ENCODE measurements at regions not wholly inside any gene's neighbourhood (a gene's known extent, or its start where the extent isn't known, plus 50 kb on each side); places are given as distances from the start of the nearest gene placed in this dataset.

GRCh38 chr10:111131168-111131799 lies 54.5 kb downstream of the ADRA2A start:
- DNase-seq (ENCODE audit: low spot score), result no peak

- DNase-seq (ENCODE audit: low spot score), result no peak
Observed at GRCh38 chr10:111137007-111137406, 60.2 kb downstream of the ADRA2A start.

- no peak for DNase-seq (ENCODE audit: low spot score)
Observed at GRCh38 chr10:111137587-111137986, 60.8 kb downstream of the ADRA2A start.

GRCh38 chr10:111138544-111138943 lies 61.7 kb downstream of the ADRA2A start:
- no peak for DNase-seq (ENCODE audit: low spot score)

GRCh38 chr10:111139567-111139966 lies 62.7 kb downstream of the ADRA2A start:
- no peak for DNase-seq (ENCODE audit: low spot score)

GRCh38 chr10:111142092-111142768 lies 65.4 kb downstream of the ADRA2A start:
- no peak for DNase-seq (ENCODE audit: low spot score)

- no peak for DNase-seq (ENCODE audit: low spot score)
Observed at GRCh38 chr10:111146025-111146640, 69.3 kb downstream of the ADRA2A start.

- no peak for DNase-seq (ENCODE audit: low spot score)
Observed at GRCh38 chr10:111148025-111148424, 71.2 kb downstream of the ADRA2A start.

- no peak for DNase-seq (ENCODE audit: low spot score)
Observed at GRCh38 chr10:111148440-111148839, 71.6 kb downstream of the ADRA2A start.

GRCh38 chr10:111150691-111151090 lies 73.9 kb downstream of the ADRA2A start:
- DNase-seq (ENCODE audit: low spot score), result no peak

- no peak for DNase-seq (ENCODE audit: low spot score)
Observed at GRCh38 chr10:111151595-111152307, 74.9 kb downstream of the ADRA2A start.

GRCh38 chr10:111156754-111157153 lies 79.9 kb downstream of the ADRA2A start:
- no peak for DNase-seq (ENCODE audit: low spot score)

- DNase-seq (ENCODE audit: low spot score), result no peak
Observed at GRCh38 chr10:111158595-111158994, 81.8 kb downstream of the ADRA2A start.

- no peak for DNase-seq (ENCODE audit: low spot score)
Observed at GRCh38 chr10:111161109-111161874, 84.5 kb downstream of the ADRA2A start.

- DNase-seq (ENCODE audit: low spot score), result no peak
Observed at GRCh38 chr10:111171183-111171582, 94.4 kb downstream of the ADRA2A start.

GRCh38 chr10:111175787-111176186 lies 99.0 kb downstream of the ADRA2A start:
- DNase-seq (ENCODE audit: low spot score), result no peak

- no peak for DNase-seq (ENCODE audit: low spot score)
Observed at GRCh38 chr10:111177379-111177778, 100.5 kb downstream of the ADRA2A start.

GRCh38 chr10:111179514-111179913 lies 102.7 kb downstream of the ADRA2A start:
- DNase-seq (ENCODE audit: low spot score), result no peak

- DNase-seq (ENCODE audit: low spot score), result no peak
Observed at GRCh38 chr10:111186358-111186757, 109.5 kb downstream of the ADRA2A start.

GRCh38 chr10:111187096-111187495 lies 110.3 kb downstream of the ADRA2A start:
- DNase-seq (ENCODE audit: low spot score), result no peak

- DNase-seq (ENCODE audit: low spot score), result no peak
Observed at GRCh38 chr10:111199587-111199986, 122.8 kb downstream of the ADRA2A start.
